ENCODE measurements at regions not wholly inside any gene's neighbourhood (a gene's known extent, or its start where the extent isn't known, plus 50 kb on each side); places are given as distances from the start of the nearest gene placed in this dataset.

GRCh38 chr11:134514354-134514951, 102.4 kb upstream of the B3GAT1 start:
- POLR2A ChIA-PET: no interaction called here
- no peaks in the 10 kb centered on the region for H3K4me1 ChIP-seq (ENCODE audit: control insufficient read depth, insufficient read depth, low read length)
- peaks cover 23% of the 10 kb centered on the region for H3K27me3 ChIP-seq (ENCODE audit: control insufficient read depth, insufficient read depth, low read length)
- DNase-seq (ENCODE audit: low read depth, low spot score): no peak
- CTCF ChIA-PET: no interaction called here
- no peaks in the 10 kb centered on the region for H3K36me3 ChIP-seq (ENCODE audit: control insufficient read depth, insufficient read depth, low read length)
- BruUV-seq (replicated peaks): no TSS peak
- no peaks in the 10 kb centered on the region for H3K9me3 ChIP-seq (ENCODE audit: control insufficient read depth, insufficient read depth, low read depth, low read length)
- in situ Hi-C loops (cut with HindIII; ENCODE audit: low pct_unique_long_range_greater_than_20kb, low sequenced_read_pairs): no loop called here
- ATAC-seq: no peak; the same call in 1 of the 2 replicates
- TF ChIP-seq POLR2AphosphoS5 (IDR thresholded peaks at IDR 0.05; ENCODE audit: low read depth, low read length) (no peak), TCF7L2 (IDR thresholded peaks at IDR 0.05; ENCODE audit: low read depth, low read length) (no peak), CTCF (IDR thresholded peaks at IDR 0.05) (no peak), SIN3A (IDR thresholded peaks at IDR 0.05; ENCODE audit: borderline replicate concordance, insufficient read depth, low read depth, low read length) (no peak), REST (IDR thresholded peaks at IDR 0.05; ENCODE audit: insufficient read depth in 1 of 2, low read depth in 2 of 2, low read length in 1 of 2) (no peak)
- intact Hi-C loops (cut with micrococcal nuclease; ENCODE audit: unreplicated experiment): no loop called here
- no peak overlapping the region for H3K4me3 ChIP-seq (ENCODE audit: low read depth in 2 of 2, low read length in 2 of 2)
- H3K27ac ChIP-seq (ENCODE audit: low read length): no peak overlapping the region

- no peak for DNase-seq (ENCODE audit: low read depth, low spot score)
Observed at GRCh38 chr11:134513585-134514120, 101.6 kb upstream of the B3GAT1 start.

More at GRCh38 chr11:134513585-134514120, 101.6 kb upstream of the B3GAT1 start:
- Histone ChIP-seq H3K36me3 (ENCODE audit: control insufficient read depth, insufficient read depth, low read length) (no peaks in the 10 kb centered on the region), H3K4me1 (ENCODE audit: control insufficient read depth, insufficient read depth, low read length) (no peaks in the 10 kb centered on the region), H3K27ac (ENCODE audit: low read length) (no peak overlapping the region), H3K27me3 (ENCODE audit: control insufficient read depth, insufficient read depth, low read length) (peaks cover 23% of the 10 kb centered on the region), H3K9me3 (ENCODE audit: control insufficient read depth, insufficient read depth, low read depth, low read length) (no peaks in the 10 kb centered on the region), H3K4me3 (ENCODE audit: low read depth in 2 of 2, low read length in 2 of 2) (no peak overlapping the region)
- intact Hi-C loops (cut with micrococcal nuclease; ENCODE audit: unreplicated experiment): no loop called here
- POLR2A ChIA-PET: no interaction called here
- CTCF ChIA-PET: no interaction called here
- no peak for ATAC-seq
- in situ Hi-C loops (cut with HindIII; ENCODE audit: low pct_unique_long_range_greater_than_20kb, low sequenced_read_pairs): no loop called here
- TF ChIP-seq REST (IDR thresholded peaks at IDR 0.05; ENCODE audit: insufficient read depth in 1 of 2, low read depth in 2 of 2, low read length in 1 of 2) (no peak), TCF7L2 (IDR thresholded peaks at IDR 0.05; ENCODE audit: low read depth, low read length) (no peak), CTCF (IDR thresholded peaks at IDR 0.05) (no peak), POLR2AphosphoS5 (IDR thresholded peaks at IDR 0.05; ENCODE audit: low read depth, low read length) (no peak), SIN3A (IDR thresholded peaks at IDR 0.05; ENCODE audit: borderline replicate concordance, insufficient read depth, low read depth, low read length) (no peak)
- BruUV-seq (replicated peaks): no TSS peak

All from Panc1 (cell line).